PC-9 (cell line): ENCODE measurements at regions not wholly inside any gene's neighbourhood (a gene's known extent, or its start where the extent isn't known, plus 50 kb on each side); places are given as distances from the start of the nearest gene placed in this dataset.

Experiments used
- CTCF ChIP-seq: fragments of 200-600 bp; sonication (generic); conservative IDR thresholded peaks from 2 replicates; pipeline ENCODE4 v1.6.1; 2017; ENCODE audit warnings: mixed run types, antibody characterized with exemption, mild to moderate bottlenecking, moderate library complexity
- EZH2 ChIP-seq: fragments of 200-600 bp; sonication (generic); IDR thresholded peaks from 2 replicates; pipeline ENCODE4 v1.8.0; 2017; ENCODE audit warnings: antibody characterized with exemption, low read depth

DNA sequence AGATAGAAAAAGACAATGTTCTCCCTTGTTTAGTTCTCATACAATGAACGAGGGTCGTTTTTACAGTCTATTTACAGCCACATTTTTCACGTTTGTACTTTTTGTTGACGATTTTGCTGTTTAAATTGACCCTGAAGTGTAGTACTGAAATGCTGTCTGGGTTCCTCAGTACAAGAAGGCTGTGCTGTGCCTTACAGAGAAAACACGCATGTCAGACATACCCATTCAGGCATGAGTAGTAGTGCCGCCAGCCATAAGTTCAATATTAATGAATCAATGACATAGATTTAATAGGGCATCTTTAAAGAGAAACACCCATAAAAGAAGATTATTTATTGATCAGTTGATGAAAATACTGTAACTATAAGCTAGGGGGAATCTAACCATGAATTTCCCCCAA lies 459.8 kb upstream of the EPHA5 start:
- TF ChIP-seq CTCF (no peak), EZH2 (no peak)
